ENCODE measurements at regions not wholly inside any gene's neighbourhood (a gene's known extent, or its start where the extent isn't known, plus 50 kb on each side); places are given as distances from the start of the nearest gene placed in this dataset.

GRCh38 chr2:181146171-181146570 lies 165.8 kb downstream of the UBE2E3 start:
- no TSS peak for BruUV-seq (replicated peaks)
- H3K4me1 ChIP-seq (ENCODE audit: insufficient read depth, low read length), result no peaks in the 10 kb centered on the region
- H3K9ac ChIP-seq (ENCODE audit: insufficient read depth, low read depth, low read length), result no peak overlapping the region
- no peak overlapping the region for H3K4me3 ChIP-seq (replicated peaks in 1 of 3; ENCODE audit: insufficient read depth in 1 of 3, low read depth in 2 of 3, low read length in 3 of 3)
- intact Hi-C loops (cut with micrococcal nuclease; ENCODE audit: unreplicated experiment), result no loop called here
- no peak overlapping the region for H3K4me2 ChIP-seq (ENCODE audit: low read depth, low read length)
- no peaks in the 10 kb centered on the region for H3K27me3 ChIP-seq (ENCODE audit: control insufficient read depth in 1 of 2, insufficient read depth in 2 of 2, low read length in 2 of 2)
- no peaks in the 10 kb centered on the region for H3K79me2 ChIP-seq (ENCODE audit: insufficient read depth, low read length)
- ATAC-seq (no peak), DNase-seq (ENCODE audit: low spot score) (no peak), FAIRE-seq (no peak)
- no peaks in the 10 kb centered on the region for H3K36me3 ChIP-seq (replicated peaks in 1 of 2; ENCODE audit: control insufficient read depth in 1 of 2, insufficient read depth in 2 of 2, low read length in 2 of 2)
- H2AFZ ChIP-seq (ENCODE audit: low read length), result no peak overlapping the region
- CTCF ChIA-PET (ENCODE audit: low intra/inter-chr PET ratio, low total read pairs), result no interaction called here
- in situ Hi-C loops (cut with HindIII; ENCODE audit: extremely low pct_ligation_motif_present, low pct_unique_long_range_greater_than_20kb), result no loop called here
- no peaks in the 10 kb centered on the region for H3K9me3 ChIP-seq (ENCODE audit: low read length)
- H3K27ac ChIP-seq (ENCODE audit: extremely low read length, insufficient read depth, low read length), result no peak overlapping the region
- POLR2A ChIA-PET, result no interaction called here
- no peaks in the 10 kb centered on the region for H4K20me1 ChIP-seq (ENCODE audit: insufficient read depth, low read length)
- WGBS (ENCODE audit: low lambda C conversion rate), result 3% methylated on average over 2 of the region's 2 CpGs
- TF ChIP-seq ZFP62 (CRISPR knock-in tag; IDR thresholded peaks at IDR 0.05) (no peak), NONO (IDR thresholded peaks at IDR 0.05) (no peak), NONO (CRISPR knock-in tag; conservative IDR thresholded peaks at IDR 0.05) (no peak), RBM22 (optimal IDR thresholded peaks at IDR 0.05; ENCODE audit: low read length) (no peak), ISL2 (CRISPR knock-in tag; IDR thresholded peaks at IDR 0.05) (no peak)

DNA sequence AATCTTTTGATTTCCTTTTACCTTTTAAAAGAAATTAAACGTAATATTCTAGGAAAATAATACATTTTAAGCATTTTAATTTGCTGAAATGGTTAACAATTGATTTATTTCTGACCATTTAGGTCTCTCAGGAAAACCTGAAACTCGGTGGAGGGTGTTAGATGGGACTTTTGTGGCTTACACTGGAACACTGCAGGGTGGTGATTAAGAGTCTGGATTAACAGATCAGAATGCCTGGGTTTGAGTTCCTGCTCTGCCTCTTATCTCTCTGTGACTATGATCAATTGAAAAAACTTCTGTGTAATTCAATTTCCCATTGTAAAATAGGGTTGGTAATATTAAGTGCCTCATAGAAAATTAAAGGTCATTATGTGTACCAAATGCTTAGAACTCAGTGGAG lies 168.7 kb downstream of the UBE2E3 start:
- H3K9me3 ChIP-seq (ENCODE audit: low read length), result no peaks in the 10 kb centered on the region
- in situ Hi-C loops (cut with HindIII; ENCODE audit: extremely low pct_ligation_motif_present, low pct_unique_long_range_greater_than_20kb), result no loop called here
- no peaks in the 10 kb centered on the region for H4K20me1 ChIP-seq (ENCODE audit: insufficient read depth, low read length)
- H3K79me2 ChIP-seq (ENCODE audit: insufficient read depth, low read length), result no peaks in the 10 kb centered on the region
- H3K4me2 ChIP-seq (ENCODE audit: low read depth, low read length), result no peak overlapping the region
- H3K9ac ChIP-seq (ENCODE audit: insufficient read depth, low read depth, low read length), result no peak overlapping the region
- no TSS peak for BruUV-seq (replicated peaks)
- POLR2A ChIA-PET, result no interaction called here
- no peak overlapping the region for H2AFZ ChIP-seq (ENCODE audit: low read length)
- WGBS (ENCODE audit: low lambda C conversion rate), result 2% methylated on average over 2 of the region's 2 CpGs
- H3K36me3 ChIP-seq (replicated peaks in 1 of 2; ENCODE audit: control insufficient read depth in 1 of 2, insufficient read depth in 2 of 2, low read length in 2 of 2), result no peaks in the 10 kb centered on the region
- CTCF ChIA-PET (ENCODE audit: low intra/inter-chr PET ratio, low total read pairs), result no interaction called here
- no peak for TF ChIP-seq DNMT3B (CRISPR knock-in tag; conservative IDR thresholded peaks at IDR 0.05)
- TF ChIP-seq POLR2A (IDR thresholded peaks at IDR 0.05; ENCODE audit: insufficient read depth in 1 of 2, low read depth in 2 of 2, low read length in 2 of 2), result no peak
- no peak for TF ChIP-seq BHLHE40 (IDR thresholded peaks at IDR 0.05; ENCODE audit: low read length)
- no peak for TF ChIP-seq GABPA (IDR thresholded peaks at IDR 0.05; ENCODE audit: low read depth, low read length)
- TF ChIP-seq GABPA (CRISPR knock-in tag; IDR thresholded peaks at IDR 0.05; ENCODE audit: low read depth), result no peak
- TF ChIP-seq PHF20 (CRISPR knock-in tag; IDR thresholded peaks at IDR 0.05), result no peak
- TF ChIP-seq, protein P1, sequence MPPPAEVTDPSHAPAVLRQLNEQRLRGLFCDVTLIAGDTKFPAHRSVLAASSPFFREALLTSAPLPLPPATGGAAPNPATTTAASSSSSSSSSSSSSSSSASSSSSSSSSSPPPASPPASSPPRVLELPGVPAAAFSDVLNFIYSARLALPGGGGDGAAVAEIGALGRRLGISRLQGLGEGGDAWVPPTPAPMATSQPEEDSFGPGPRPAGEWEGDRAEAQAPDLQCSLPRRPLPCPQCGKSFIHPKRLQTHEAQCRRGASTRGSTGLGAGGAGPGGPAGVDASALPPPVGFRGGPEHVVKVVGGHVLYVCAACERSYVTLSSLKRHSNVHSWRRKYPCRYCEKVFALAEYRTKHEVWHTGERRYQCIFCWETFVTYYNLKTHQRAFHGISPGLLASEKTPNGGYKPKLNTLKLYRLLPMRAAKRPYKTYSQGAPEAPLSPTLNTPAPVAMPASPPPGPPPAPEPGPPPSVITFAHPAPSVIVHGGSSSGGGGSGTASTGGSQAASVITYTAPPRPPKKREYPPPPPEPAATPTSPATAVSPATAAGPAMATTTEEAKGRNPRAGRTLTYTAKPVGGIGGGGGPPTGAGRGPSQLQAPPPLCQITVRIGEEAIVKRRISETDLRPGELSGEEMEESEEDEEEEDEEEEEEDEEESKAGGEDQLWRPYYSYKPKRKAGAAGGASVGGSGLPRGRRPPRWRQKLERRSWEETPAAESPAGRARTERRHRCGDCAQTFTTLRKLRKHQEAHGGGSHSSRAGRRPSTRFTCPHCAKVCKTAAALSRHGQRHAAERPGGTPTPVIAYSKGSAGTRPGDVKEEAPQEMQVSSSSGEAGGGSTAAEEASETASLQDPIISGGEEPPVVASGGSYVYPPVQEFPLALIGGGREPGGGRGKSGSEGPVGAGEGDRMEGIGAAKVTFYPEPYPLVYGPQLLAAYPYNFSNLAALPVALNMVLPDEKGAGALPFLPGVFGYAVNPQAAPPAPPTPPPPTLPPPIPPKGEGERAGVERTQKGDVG (CRISPR knock-in tag; IDR thresholded peaks at IDR 0.05; ENCODE audit: borderline replicate concordance), result no peak
- TF ChIP-seq IKZF1 (IDR thresholded peaks at IDR 0.05), result no peak
- TF ChIP-seq RBM39 (IDR thresholded peaks at IDR 0.05; ENCODE audit: low read depth, low read length, poor library complexity, severe bottlenecking), result no peak
- no peak for TF ChIP-seq PHF21A (CRISPR knock-in tag; IDR thresholded peaks at IDR 0.05)
- no peak for TF ChIP-seq TBL1XR1 (IDR thresholded peaks at IDR 0.05; ENCODE audit: borderline replicate concordance, low read length, partially characterized antibody)
- TF ChIP-seq EED (CRISPR knock-in tag; IDR thresholded peaks at IDR 0.05), result no peak
- TF ChIP-seq GATA4 (IDR thresholded peaks at IDR 0.05; ENCODE audit: borderline replicate concordance, low read depth), result no peak
- no peak for TF ChIP-seq ZNF547 (CRISPR knock-in tag; IDR thresholded peaks at IDR 0.05)
- TF ChIP-seq NFYC (CRISPR knock-in tag; IDR thresholded peaks at IDR 0.05), result no peak
- no peak for TF ChIP-seq CBX5 (CRISPR knock-in tag; IDR thresholded peaks at IDR 0.05; ENCODE audit: borderline replicate concordance)
- no peaks in the 10 kb centered on the region for H3K4me1 ChIP-seq (ENCODE audit: insufficient read depth, low read length)
- no peaks in the 10 kb centered on the region for H3K27me3 ChIP-seq (ENCODE audit: control insufficient read depth in 1 of 2, insufficient read depth in 2 of 2, low read length in 2 of 2)
- no peak for FAIRE-seq
- intact Hi-C loops (cut with micrococcal nuclease; ENCODE audit: unreplicated experiment), result no loop called here
- no peak for DNase-seq (ENCODE audit: low spot score)
- H3K27ac ChIP-seq (ENCODE audit: extremely low read length, insufficient read depth, low read length), result no peak overlapping the region
- H3K4me3 ChIP-seq (replicated peaks in 1 of 3; ENCODE audit: insufficient read depth in 1 of 3, low read depth in 2 of 3, low read length in 3 of 3), result no peak overlapping the region
- ATAC-seq, result no peak

All from HepG2 (cell line).